Keratinocyte (primary cell): ENCODE measurements at regions not wholly inside any gene's neighbourhood (a gene's known extent, or its start where the extent isn't known, plus 50 kb on each side); places are given as distances from the start of the nearest gene placed in this dataset.

Source experiments
- EZH2 ChIP-seq: IDR thresholded peaks from one replicate; pipeline ENCODE4 v1.6.1; 2012; ENCODE audit warnings: inconsistent platforms, mild to moderate bottlenecking, low read length, moderate library complexity
- TF ChIP-seq, protein P1 (sequence below), 3 experiments: IDR thresholded peaks in 1 of 3; conservative IDR thresholded peaks in 1 of 3; optimal IDR thresholded peaks in 1 of 3; 2 replicates in 2 of 3; 3 replicates in 1 of 3; pipeline versions ENCODE3 to v1.5.1; 2011; ENCODE audit warnings: low read length in 3 of 3, mild to moderate bottlenecking in 3 of 3, moderate library complexity in 2 of 3, control low read depth in 1 of 3, inconsistent platforms in 1 of 3; ENCODE audit not compliant: insufficient read depth in 2 of 3; ENCODE audit errors: extremely low read depth in 1 of 3

DNA sequence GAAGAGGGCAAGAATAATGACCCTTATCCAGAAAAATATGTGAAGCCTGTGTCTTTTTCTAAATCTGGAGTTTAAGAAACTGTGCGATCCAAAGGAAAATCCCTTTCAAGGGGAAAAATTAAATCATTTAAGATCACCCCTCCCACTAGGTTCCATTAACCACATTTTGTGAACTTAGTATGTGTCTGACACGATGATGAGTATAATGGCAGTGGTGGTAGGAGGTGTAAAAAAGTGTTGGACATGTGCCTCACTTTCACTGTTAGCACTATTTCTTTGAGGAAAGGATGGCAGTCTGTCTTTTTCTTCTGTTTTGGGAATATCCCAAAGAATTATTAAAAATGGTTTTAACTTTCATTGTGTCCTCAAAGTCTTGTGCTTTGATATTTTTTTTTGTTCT is 392.3 kb upstream of the CITED2 start:
- TF ChIP-seq, protein P1, sequence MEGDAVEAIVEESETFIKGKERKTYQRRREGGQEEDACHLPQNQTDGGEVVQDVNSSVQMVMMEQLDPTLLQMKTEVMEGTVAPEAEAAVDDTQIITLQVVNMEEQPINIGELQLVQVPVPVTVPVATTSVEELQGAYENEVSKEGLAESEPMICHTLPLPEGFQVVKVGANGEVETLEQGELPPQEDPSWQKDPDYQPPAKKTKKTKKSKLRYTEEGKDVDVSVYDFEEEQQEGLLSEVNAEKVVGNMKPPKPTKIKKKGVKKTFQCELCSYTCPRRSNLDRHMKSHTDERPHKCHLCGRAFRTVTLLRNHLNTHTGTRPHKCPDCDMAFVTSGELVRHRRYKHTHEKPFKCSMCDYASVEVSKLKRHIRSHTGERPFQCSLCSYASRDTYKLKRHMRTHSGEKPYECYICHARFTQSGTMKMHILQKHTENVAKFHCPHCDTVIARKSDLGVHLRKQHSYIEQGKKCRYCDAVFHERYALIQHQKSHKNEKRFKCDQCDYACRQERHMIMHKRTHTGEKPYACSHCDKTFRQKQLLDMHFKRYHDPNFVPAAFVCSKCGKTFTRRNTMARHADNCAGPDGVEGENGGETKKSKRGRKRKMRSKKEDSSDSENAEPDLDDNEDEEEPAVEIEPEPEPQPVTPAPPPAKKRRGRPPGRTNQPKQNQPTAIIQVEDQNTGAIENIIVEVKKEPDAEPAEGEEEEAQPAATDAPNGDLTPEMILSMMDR (optimal IDR thresholded peaks at IDR 0.05 in 1 of 3, IDR thresholded peaks at IDR 0.05 in 1 of 3, conservative IDR thresholded peaks at IDR 0.05 in 1 of 3; ENCODE audit: extremely low read depth in 1 of 3, insufficient read depth in 2 of 3, low read length in 3 of 3): no peak
- no peak for TF ChIP-seq EZH2
